ENCODE measurements at regions not wholly inside any gene's neighbourhood (a gene's known extent, or its start where the extent isn't known, plus 50 kb on each side); places are given as distances from the start of the nearest gene placed in this dataset.

GRCh38 chr1:104797982-104798381, 1048.3 kb downstream of the AMY1C start:
- TF ChIP-seq POLR2A (IDR thresholded peaks at IDR 0.05) (no peak), CTCF (IDR thresholded peaks at IDR 0.05 in 8 of 11, conservative IDR thresholded peaks at IDR 0.05 in 3 of 11) (no peak), POLR2AphosphoS5 (IDR thresholded peaks at IDR 0.05) (no peak)
